Gastroesophageal sphincter (tissue), 3 donors: ENCODE measurements at regions not wholly inside any gene's neighbourhood (a gene's known extent, or its start where the extent isn't known, plus 50 kb on each side); places are given as distances from the start of the nearest gene placed in this dataset.
"Not testable (repeated sequence)": the region's sequence is repeated elsewhere in the genome, so short reads cannot be mapped to it uniquely, and the experiment has no call there.

Source experiments
- CTCF ChIP-seq, 4 experiments: fragments of 200-600 bp in 2 of 4; fragments of 450-650 bp in 2 of 4; sonication (generic) in 1 of 4; IDR thresholded peaks; one replicate each; pipeline ENCODE4 v1.5.1; 2017 to 2019; ENCODE audit warnings: antibody characterized with exemption in 4 of 4, mild to moderate bottlenecking in 2 of 4, moderate library complexity in 2 of 4
- EP300 ChIP-seq: sonication (generic); formaldehyde crosslinking; IDR thresholded peaks from one replicate; pipeline ENCODE4 v1.6.1; 2017; ENCODE audit warnings: antibody characterized with exemption, mild to moderate bottlenecking
- POLR2A ChIP-seq, 2 donors: fragments of 450-650 bp; IDR thresholded peaks; one replicate each; pipeline ENCODE4 v1.6.1; 2017; ENCODE audit warnings: antibody characterized with exemption in 2 of 2, mild to moderate bottlenecking in 2 of 2, moderate library complexity in 1 of 2
- POLR2AphosphoS5 ChIP-seq: sonication (generic); formaldehyde crosslinking; IDR thresholded peaks from one replicate; pipeline ENCODE4 v1.6.1; 2017; ENCODE audit warnings: antibody characterized with exemption

GRCh38 chr1:149285638-149286037, 182.3 kb upstream of the NBPF9 start:
- not testable (repeated sequence) for TF ChIP-seq CTCF (IDR thresholded peaks at IDR 0.05); POLR2A (IDR thresholded peaks at IDR 0.05); POLR2AphosphoS5; EP300
